Muscle of leg (tissue), 3 donors: ENCODE measurements at regions not wholly inside any gene's neighbourhood (a gene's known extent, or its start where the extent isn't known, plus 50 kb on each side); places are given as distances from the start of the nearest gene placed in this dataset.
"Not testable (repeated sequence)": the region's sequence is repeated elsewhere in the genome, so short reads cannot be mapped to it uniquely, and the experiment has no call there.

Experiments
- DNase-seq: peaks from one replicate; pipeline ENCODE4 v3.0.0; 2013
- H3K27ac ChIP-seq: one replicate; pipeline ENCODE4 v1.5.1; 2013; ENCODE audit warnings: mild to moderate bottlenecking, low read length, control low read depth
- H3K27me3 ChIP-seq: one replicate; pipeline ENCODE4 v1.6.1; 2013; ENCODE audit warnings: low read length; ENCODE audit not compliant: control insufficient read depth, insufficient read depth
- H3K36me3 ChIP-seq: one replicate; pipeline ENCODE4 v1.6.1; 2013; ENCODE audit warnings: low read length; ENCODE audit not compliant: control insufficient read depth, insufficient read depth
- H3K4me1 ChIP-seq: one replicate; pipeline ENCODE4 v1.6.1; 2013; ENCODE audit warnings: low read length; ENCODE audit not compliant: control insufficient read depth, insufficient read depth
- H3K4me3 ChIP-seq: one replicate; pipeline ENCODE4 v1.5.1; 2013; ENCODE audit warnings: low read length, control low read depth
- H3K9me3 ChIP-seq: replicated peaks from 2 replicates; pipeline ENCODE4 v1.6.1; 2013; ENCODE audit warnings: low read depth, low read length; ENCODE audit not compliant: control insufficient read depth
- WGBS: methylation state at CpG from one replicate; pipeline ENCODE4 v1.1.5; 2013; ENCODE audit warnings: missing lambda C conversion rate; ENCODE audit not compliant: insufficient coverage; 5-methylcytosine and 5-hydroxymethylcytosine counted together

GRCh38 chr9:81804306-81804705 lies 115.0 kb upstream of the TLE1 start:
- no peaks in the 10 kb centered on the region for H3K9me3 ChIP-seq
- WGBS, result 80% methylated on average over 1 of the region's 5 CpGs
- no peaks in the 10 kb centered on the region for H3K27me3 ChIP-seq
- H3K36me3 ChIP-seq, result no peaks in the 10 kb centered on the region
- H3K4me1 ChIP-seq, result no peaks in the 10 kb centered on the region
- no peak overlapping the region for H3K27ac ChIP-seq
- no peak for DNase-seq
- H3K4me3 ChIP-seq, result no peak overlapping the region

- not testable (repeated sequence) for H3K9me3 ChIP-seq, H3K27me3 ChIP-seq, H3K36me3 ChIP-seq, H3K27ac ChIP-seq, H3K4me3 ChIP-seq, H3K4me1 ChIP-seq, DNase-seq
- 86% methylated on average over 1 of the region's 3 CpGs for WGBS
Measured at GRCh38 chr9:81811688-81812087, 116.5 kb upstream of the SPATA31D4 start.

- Histone ChIP-seq H3K27ac (no peak overlapping the region), H3K9me3 (no peaks in the 10 kb centered on the region), H3K27me3 (no peaks in the 10 kb centered on the region), H3K36me3 (no peaks in the 10 kb centered on the region), H3K4me3 (no peak overlapping the region), H3K4me1 (no peaks in the 10 kb centered on the region)
- DNase-seq, result no peak
Measured at GRCh38 chr9:81814401-81814793, 113.8 kb upstream of the SPATA31D4 start.

DNA sequence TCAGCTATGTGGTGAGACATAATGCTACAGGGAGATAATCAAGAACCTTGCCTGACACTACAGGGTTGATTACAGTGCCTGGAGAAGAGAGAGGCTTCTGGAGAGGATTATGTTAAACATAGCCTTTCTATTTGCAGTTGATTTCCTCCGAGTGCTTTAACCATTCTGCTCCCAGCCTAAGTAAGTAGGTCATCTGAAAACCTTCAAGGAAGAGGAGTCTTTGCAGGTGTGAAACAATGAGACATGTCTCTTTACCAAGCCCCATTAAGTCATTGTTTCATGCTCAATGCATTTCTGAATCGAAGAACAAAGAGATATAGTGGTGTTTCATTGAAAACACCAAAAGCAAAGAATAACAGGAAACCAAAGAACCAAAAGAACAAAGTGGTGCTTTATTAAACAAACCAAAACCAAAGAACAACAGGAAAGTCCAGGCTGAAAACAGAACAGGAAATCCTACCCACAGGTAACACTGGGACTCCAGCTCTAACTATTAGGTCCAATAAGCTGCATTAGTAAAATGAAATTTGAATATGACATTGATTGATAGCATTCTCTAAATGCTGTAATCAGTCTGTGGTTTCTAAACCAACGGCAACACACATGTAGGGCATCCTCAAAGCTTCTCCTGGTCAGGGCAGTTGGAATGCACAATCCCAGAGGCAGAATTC lies 113.3 kb upstream of the SPATA31D4 start:
- no peak overlapping the region for H3K4me3 ChIP-seq
- no peak for DNase-seq
- no peak overlapping the region for H3K27ac ChIP-seq
- no peaks in the 10 kb centered on the region for H3K27me3 ChIP-seq
- WGBS, result 100% methylated on average over 1 of the region's 3 CpGs
- no peaks in the 10 kb centered on the region for H3K36me3 ChIP-seq
- H3K9me3 ChIP-seq, result no peaks in the 10 kb centered on the region
- H3K4me1 ChIP-seq, result peaks cover 2% of the 10 kb centered on the region

DNA sequence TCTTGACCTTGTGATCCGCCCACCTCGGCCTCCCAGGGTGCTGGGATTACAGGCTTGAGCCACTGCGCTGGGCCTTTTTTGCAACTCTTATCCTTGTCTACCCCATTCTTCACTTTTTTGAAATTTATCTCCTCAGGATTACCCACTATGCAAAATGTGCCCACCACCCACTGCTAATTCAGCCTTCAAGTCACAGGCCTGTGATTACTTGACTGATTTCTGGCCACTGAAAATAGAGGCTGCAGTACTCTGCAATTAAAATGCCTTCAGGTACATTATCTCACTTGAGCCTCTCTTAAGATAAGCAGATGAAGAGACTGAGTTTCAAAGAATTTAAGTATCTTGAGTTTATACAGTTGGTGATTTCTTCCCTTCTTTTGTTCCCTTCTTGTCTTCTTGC lies 112.4 kb upstream of the SPATA31D4 start:
- H3K27me3 ChIP-seq, result no peaks in the 10 kb centered on the region
- no peaks in the 10 kb centered on the region for H3K36me3 ChIP-seq
- no peaks in the 10 kb centered on the region for H3K9me3 ChIP-seq
- H3K4me3 ChIP-seq, result no peak overlapping the region
- no peak overlapping the region for H3K27ac ChIP-seq
- peaks cover 2% of the 10 kb centered on the region for H3K4me1 ChIP-seq
- no peak for DNase-seq
- 94% methylated on average over 3 of the region's 3 CpGs for WGBS

DNA sequence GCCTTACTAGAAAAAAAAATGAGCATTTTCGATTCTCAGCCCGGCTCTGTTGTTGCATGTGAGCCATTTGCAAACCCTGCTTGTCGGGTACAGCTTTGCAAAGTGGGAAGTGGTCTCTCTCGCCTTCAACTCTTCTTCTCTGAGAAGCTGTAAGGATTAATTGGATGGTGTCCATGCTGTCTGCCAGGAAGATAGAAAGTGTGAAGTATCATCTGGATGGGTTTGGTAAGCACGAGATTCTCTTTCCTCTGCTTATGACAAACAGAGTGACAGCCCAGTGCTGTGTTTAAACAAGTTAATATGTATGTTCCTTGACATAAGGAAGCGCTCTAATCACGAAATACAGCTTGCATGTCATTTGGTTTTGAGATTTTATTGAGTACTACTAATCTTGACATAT lies 109.1 kb upstream of the SPATA31D4 start:
- DNase-seq, result no peak
- H3K4me1 ChIP-seq, result peaks cover 2% of the 10 kb centered on the region
- H3K27ac ChIP-seq, result no peak overlapping the region
- H3K4me3 ChIP-seq, result no peak overlapping the region
- no peaks in the 10 kb centered on the region for H3K36me3 ChIP-seq
- no peaks in the 10 kb centered on the region for H3K9me3 ChIP-seq
- 80% methylated on average over 3 of the region's 7 CpGs for WGBS
- peaks cover 10% of the 10 kb centered on the region for H3K27me3 ChIP-seq

DNA sequence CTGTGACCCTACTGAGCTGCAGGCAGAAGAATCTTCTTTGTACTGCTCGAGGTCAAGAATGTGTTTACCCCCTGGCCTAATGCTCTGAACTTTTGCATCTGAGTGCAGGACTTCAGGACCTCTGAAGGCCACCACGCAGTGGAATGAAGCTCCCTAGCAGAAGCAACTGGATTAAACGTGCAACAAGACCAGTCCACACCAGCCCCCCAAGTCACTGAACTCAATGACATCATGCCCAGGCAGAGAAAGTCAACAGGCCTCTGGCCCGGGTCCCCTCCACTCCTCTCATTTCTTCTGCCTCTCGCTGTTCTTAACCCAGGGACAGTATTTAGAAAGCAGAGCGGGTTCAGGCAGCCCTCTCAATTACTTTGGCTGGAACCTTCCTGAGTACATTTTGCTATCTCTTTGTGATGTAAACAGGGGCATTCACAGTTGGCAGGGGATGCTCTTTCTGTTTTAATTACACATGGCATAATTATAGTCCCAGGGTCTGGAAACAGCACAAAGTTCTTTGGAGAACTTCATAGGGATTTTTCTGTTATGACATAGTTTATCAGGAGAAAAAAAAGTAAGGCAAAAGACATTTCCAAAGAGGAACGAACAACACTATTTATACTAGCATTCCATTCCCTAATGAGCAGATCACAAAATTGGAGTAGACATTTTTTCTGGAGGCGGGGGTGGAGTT lies 108.2 kb upstream of the SPATA31D4 start:
- Histone ChIP-seq H3K36me3 (no peaks in the 10 kb centered on the region), H3K4me3 (no peak overlapping the region), H3K27me3 (peaks cover 10% of the 10 kb centered on the region), H3K27ac (no peak overlapping the region), H3K9me3 (no peaks in the 10 kb centered on the region), H3K4me1 (peaks cover 2% of the 10 kb centered on the region)
- no peak for DNase-seq
- 64% methylated on average over 5 of the region's 8 CpGs for WGBS

- Histone ChIP-seq H3K4me1 (peaks cover 16% of the 10 kb centered on the region), H3K36me3 (no peaks in the 10 kb centered on the region), H3K27me3 (peaks cover 11% of the 10 kb centered on the region), H3K27ac (no peak overlapping the region), H3K4me3 (no peak overlapping the region), H3K9me3 (no peaks in the 10 kb centered on the region)
- DNase-seq, result no peak
- WGBS, result 66% methylated on average over 6 of the region's 7 CpGs
Measured at GRCh38 chr9:81822301-81822865, 105.8 kb upstream of the SPATA31D4 start.

- DNase-seq, result no peak
- Histone ChIP-seq H3K27me3 (peaks cover 13% of the 10 kb centered on the region), H3K9me3 (no peaks in the 10 kb centered on the region), H3K36me3 (no peaks in the 10 kb centered on the region), H3K4me3 (no peak overlapping the region), H3K4me1 (peaks cover 17% of the 10 kb centered on the region), H3K27ac (no peak overlapping the region)
- no CpG with 5 or more reads among the region's 1 CpG for WGBS
Measured at GRCh38 chr9:81822967-81823366, 105.3 kb upstream of the SPATA31D4 start.

- Histone ChIP-seq H3K27ac (no peak overlapping the region), H3K27me3 (peaks cover 13% of the 10 kb centered on the region), H3K4me1 (peaks cover 17% of the 10 kb centered on the region), H3K4me3 (no peak overlapping the region), H3K9me3 (no peaks in the 10 kb centered on the region), H3K36me3 (no peaks in the 10 kb centered on the region)
- 95% methylated on average over 4 of the region's 11 CpGs for WGBS
- DNase-seq, result no peak
Measured at GRCh38 chr9:81823672-81824554, 104.3 kb upstream of the SPATA31D4 start.
